ENCODE measurements at regions not wholly inside any gene's neighbourhood (a gene's known extent, or its start where the extent isn't known, plus 50 kb on each side); places are given as distances from the start of the nearest gene placed in this dataset.

DNA sequence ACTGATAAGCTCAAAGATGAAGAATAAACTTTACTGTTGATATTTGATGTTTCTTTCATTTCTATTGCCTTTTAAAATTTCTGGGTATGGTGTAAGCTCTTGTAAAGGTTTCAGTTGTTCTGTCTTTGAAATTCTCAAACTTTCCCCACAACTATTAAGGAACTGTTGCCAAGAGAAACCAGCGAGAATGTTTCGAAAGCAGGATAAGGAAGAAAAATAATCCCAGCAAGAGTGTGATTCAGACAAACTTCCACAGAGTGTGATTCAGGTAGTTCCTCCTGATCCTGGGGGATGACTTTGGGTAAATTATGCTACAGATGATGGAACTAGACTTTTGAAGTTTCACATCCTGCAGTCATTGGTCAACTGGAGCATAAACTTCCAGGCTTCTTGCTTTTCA lies 632.0 kb downstream of the NSUN3 start:
- TF ChIP-seq POLR2A (IDR thresholded peaks at IDR 0.05; ENCODE audit: extremely low read depth, insufficient read length) (no peak), MYC (IDR thresholded peaks at IDR 0.05; ENCODE audit: low read depth, low read length) (no peak)
- TF ChIP-seq, protein P1, sequence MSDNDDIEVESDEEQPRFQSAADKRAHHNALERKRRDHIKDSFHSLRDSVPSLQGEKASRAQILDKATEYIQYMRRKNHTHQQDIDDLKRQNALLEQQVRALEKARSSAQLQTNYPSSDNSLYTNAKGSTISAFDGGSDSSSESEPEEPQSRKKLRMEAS (IDR thresholded peaks at IDR 0.05; ENCODE audit: low read depth, low read length), result no peak
- TF ChIP-seq, protein P2, sequence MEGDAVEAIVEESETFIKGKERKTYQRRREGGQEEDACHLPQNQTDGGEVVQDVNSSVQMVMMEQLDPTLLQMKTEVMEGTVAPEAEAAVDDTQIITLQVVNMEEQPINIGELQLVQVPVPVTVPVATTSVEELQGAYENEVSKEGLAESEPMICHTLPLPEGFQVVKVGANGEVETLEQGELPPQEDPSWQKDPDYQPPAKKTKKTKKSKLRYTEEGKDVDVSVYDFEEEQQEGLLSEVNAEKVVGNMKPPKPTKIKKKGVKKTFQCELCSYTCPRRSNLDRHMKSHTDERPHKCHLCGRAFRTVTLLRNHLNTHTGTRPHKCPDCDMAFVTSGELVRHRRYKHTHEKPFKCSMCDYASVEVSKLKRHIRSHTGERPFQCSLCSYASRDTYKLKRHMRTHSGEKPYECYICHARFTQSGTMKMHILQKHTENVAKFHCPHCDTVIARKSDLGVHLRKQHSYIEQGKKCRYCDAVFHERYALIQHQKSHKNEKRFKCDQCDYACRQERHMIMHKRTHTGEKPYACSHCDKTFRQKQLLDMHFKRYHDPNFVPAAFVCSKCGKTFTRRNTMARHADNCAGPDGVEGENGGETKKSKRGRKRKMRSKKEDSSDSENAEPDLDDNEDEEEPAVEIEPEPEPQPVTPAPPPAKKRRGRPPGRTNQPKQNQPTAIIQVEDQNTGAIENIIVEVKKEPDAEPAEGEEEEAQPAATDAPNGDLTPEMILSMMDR (IDR thresholded peaks at IDR 0.05; ENCODE audit: low read depth, low read length), result no peak
- no peak overlapping the region for H3K4me3 ChIP-seq (ENCODE audit: low read depth, low read length)
- DNase-seq (ENCODE audit: low read depth), result no peak

DNA sequence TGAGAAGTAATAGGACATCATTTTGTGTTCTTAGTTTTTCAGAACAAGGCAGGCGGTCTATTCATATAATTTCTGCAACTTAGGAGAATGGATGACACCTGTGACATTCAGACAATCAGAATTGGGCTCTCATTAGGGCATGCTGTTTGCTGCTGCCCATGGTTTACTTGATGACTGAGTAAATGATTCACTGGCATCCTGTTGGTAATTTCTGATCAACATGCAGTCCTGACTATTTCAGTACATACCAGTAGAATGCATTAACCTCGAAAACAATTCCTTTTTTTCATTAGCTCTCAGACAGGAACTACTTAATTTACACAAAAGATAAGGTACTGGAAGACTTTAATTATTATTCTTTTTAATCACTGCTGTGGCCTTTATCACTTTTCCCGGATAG lies 641.6 kb downstream of the NSUN3 start:
- TF ChIP-seq, protein P2 (IDR thresholded peaks at IDR 0.05; ENCODE audit: low read depth, low read length), result no peak
- TF ChIP-seq, protein P1 (IDR thresholded peaks at IDR 0.05; ENCODE audit: low read depth, low read length), result no peak
- TF ChIP-seq MYC (IDR thresholded peaks at IDR 0.05; ENCODE audit: low read depth, low read length), result no peak
- TF ChIP-seq POLR2A (IDR thresholded peaks at IDR 0.05; ENCODE audit: extremely low read depth, insufficient read length), result no peak

DNA sequence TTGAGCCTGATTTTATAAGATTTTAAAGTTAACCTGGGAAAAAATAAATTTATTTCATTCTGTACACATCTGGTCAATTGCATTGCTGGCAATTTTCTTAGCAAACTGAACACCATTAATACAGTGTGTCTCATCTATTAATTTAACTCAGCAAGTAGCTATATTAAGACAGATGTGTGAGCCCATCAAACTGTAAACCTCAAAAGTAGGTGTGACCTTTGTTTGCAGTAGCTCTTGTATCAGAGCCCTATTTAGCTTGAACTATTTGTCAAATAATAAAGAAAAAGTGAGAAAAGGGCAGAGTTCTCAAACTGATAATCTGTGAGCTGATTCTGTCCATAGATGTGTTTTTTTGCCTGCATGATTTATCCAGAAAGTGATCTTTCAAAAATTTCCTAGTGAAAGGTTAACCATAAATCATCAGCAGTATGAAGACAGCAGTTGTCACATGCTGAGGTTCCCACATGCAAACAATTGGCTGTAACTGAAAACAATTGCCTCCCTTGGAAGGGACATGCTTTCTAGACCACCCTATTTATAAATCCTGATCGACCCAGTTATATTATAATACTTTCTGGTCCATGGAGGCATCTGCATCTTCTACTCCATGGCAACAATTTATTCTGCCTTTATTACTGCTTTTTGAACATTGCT lies 646.5 kb downstream of the NSUN3 start:
- no peak for DNase-seq (ENCODE audit: low read depth)
- TF ChIP-seq POLR2A (IDR thresholded peaks at IDR 0.05; ENCODE audit: extremely low read depth, insufficient read length) (no peak), MYC (IDR thresholded peaks at IDR 0.05; ENCODE audit: low read depth, low read length) (no peak)
- TF ChIP-seq, protein P1 (IDR thresholded peaks at IDR 0.05; ENCODE audit: low read depth, low read length), result no peak
- TF ChIP-seq, protein P2 (IDR thresholded peaks at IDR 0.05; ENCODE audit: low read depth, low read length), result no peak
- no peak overlapping the region for H3K4me3 ChIP-seq (ENCODE audit: low read depth, low read length)

More for the DNA sequence above, 641.6 kb downstream of the NSUN3 start:
- DNase-seq (ENCODE audit: low read depth), result no peak
- H3K4me3 ChIP-seq (ENCODE audit: low read depth, low read length), result no peak overlapping the region

DNA sequence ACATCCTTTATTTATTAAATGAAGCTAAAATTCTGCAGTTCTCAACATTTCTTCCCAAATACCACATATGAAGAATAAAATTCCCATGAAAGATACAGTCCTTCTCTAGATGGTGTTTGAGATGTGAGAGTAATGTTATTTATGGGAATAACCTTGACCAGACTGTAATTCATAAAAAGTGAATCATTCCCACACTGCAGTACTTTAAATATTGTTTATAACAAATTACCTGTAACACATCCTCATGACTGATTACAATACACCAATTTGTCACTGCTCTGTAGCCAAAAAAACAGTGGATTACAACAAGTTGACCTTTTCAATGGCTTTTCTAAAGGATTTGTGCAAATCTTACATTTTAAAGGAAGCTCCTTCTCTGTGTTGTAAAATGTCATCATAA lies 651.3 kb downstream of the NSUN3 start:
- DNase-seq (ENCODE audit: low read depth), result no peak
- TF ChIP-seq, protein P2 (IDR thresholded peaks at IDR 0.05; ENCODE audit: low read depth, low read length), result no peak
- TF ChIP-seq, protein P1 (IDR thresholded peaks at IDR 0.05; ENCODE audit: low read depth, low read length), result no peak
- TF ChIP-seq POLR2A (IDR thresholded peaks at IDR 0.05; ENCODE audit: extremely low read depth, insufficient read length) (no peak), MYC (IDR thresholded peaks at IDR 0.05; ENCODE audit: low read depth, low read length) (no peak)
- H3K4me3 ChIP-seq (ENCODE audit: low read depth, low read length), result no peak overlapping the region

DNA sequence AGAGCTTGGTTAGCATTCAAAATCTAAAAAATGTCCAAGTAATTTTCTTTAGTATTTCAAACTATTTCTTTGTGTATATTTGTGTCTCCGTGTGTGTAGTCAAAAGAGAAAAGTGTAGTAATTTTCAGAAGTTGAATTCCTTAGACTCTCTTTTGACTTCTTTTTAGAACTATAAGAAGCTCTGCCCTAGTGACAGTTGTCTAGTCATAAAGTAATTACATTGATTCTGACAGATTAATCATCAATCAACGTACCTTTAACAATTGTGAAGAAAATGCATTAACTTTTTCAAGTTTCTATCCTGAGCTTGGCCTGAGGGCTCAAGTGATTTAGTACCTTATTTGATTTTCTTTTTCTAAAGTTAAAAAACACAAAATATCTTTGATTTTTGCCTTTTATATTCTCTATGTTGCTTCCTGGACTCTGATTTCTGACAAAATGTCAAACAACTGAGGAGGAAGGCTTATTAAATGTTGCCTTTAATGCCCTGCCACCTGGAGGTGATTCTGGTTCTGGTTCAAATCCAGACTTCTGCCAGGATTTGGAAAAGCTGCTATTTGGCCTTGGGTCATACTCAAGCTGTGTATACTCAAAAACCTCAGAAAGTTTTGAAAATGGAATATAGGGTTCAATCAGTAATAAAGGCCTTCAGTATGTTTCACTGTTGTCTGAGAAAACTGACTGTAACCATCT lies 653.6 kb downstream of the NSUN3 start:
- TF ChIP-seq MYC (IDR thresholded peaks at IDR 0.05; ENCODE audit: low read depth, low read length), result no peak
- TF ChIP-seq, protein P1 (IDR thresholded peaks at IDR 0.05; ENCODE audit: low read depth, low read length), result no peak
- TF ChIP-seq POLR2A (IDR thresholded peaks at IDR 0.05; ENCODE audit: extremely low read depth, insufficient read length), result no peak
- TF ChIP-seq, protein P2 (IDR thresholded peaks at IDR 0.05; ENCODE audit: low read depth, low read length), result no peak
- H3K4me3 ChIP-seq (ENCODE audit: low read depth, low read length), result no peak overlapping the region
- DNase-seq (ENCODE audit: low read depth), result no peak
